Nucleus accumbens (tissue), 56 donors: ENCODE measurements at regions not wholly inside any gene's neighbourhood (a gene's known extent, or its start where the extent isn't known, plus 50 kb on each side); places are given as distances from the start of the nearest gene placed in this dataset.

Source experiments
- DNase-seq, 56 donors: peaks; one replicate each; lab custom pipeline; 2025; lab: John Stamatoyannopoulos, UW

- no peak for DNase-seq
Measured at GRCh38 chr7:125602441-125602840, 672.8 kb upstream of the POT1 start.

DNA sequence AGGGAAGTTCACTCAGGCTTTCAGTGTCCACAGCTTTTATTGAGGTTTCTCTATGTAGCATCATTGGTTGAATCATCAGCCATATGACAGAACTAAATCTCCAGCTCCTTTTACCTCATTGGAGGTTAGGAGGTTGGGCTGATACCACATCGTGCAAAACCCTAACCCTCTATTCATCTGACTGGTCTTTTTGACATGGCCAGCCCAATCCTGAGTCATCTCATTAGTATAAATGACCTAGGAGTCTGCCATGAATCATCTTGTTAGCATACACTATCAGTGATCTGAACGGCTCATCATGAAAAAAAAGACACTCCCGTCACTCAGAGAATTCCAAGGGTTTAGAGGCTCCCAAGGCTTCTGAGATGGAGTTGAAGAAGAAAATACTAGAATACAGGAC is 669.8 kb upstream of the POT1 start:
- no peak for DNase-seq

- DNase-seq: no peak
Measured at GRCh38 chr7:125592331-125592730, 662.7 kb upstream of the POT1 start.

- no peak for DNase-seq
Measured at GRCh38 chr7:125573126-125573525, 643.5 kb upstream of the POT1 start.

GRCh38 chr7:125572414-125572813 is 642.8 kb upstream of the POT1 start:
- no peak for DNase-seq

GRCh38 chr7:125568799-125569198 is 639.2 kb upstream of the POT1 start:
- no peak for DNase-seq

DNA sequence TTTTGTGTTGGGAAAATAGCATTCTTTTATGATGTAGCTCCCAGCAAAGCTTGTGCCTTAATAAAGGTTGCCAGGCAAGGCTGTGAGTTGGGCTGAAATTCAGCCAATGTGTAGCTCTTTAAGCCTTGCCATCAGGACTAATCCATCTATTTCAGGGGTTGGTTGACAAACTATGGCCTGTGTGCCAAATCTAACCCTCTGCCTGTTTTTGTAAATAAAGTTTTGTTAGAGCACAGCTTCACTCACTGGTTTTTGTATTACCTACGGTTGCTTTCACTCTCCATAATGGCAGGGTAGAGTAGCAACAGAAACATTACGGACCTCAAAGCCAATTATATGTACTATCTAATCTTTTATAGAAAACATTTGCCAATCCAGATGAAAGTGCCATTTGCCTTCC is 638.1 kb upstream of the POT1 start:
- no peak for DNase-seq

- no peak for DNase-seq
Measured at GRCh38 chr7:125563964-125564529, 634.4 kb upstream of the POT1 start.

- DNase-seq: no peak
Measured at GRCh38 chr7:125563557-125563956, 633.9 kb upstream of the POT1 start.

- no peak for DNase-seq
Measured at GRCh38 chr7:125561006-125561405, 631.4 kb upstream of the POT1 start.

GRCh38 chr7:125559921-125560320 is 630.3 kb upstream of the POT1 start:
- DNase-seq: no peak

GRCh38 chr7:125555916-125556315 is 626.3 kb upstream of the POT1 start:
- no peak for DNase-seq

DNA sequence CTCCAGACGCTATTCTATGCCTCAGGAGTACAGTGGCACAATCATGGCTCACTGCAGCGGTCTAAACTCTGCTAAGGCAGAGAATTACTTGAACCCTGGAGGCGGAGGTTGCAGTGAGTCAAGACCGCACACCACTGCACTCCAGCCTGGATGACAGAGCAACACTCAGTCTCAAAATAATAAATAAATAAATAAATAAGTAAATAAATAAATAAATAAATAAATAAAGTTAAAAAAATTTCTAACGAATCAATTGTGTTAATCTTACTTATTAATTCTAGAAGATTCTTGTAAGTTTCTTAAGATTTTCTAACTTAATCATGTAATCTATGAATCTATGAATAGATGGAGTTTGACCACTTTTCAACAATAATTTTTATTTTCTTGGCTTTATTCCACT is 621.4 kb upstream of the POT1 start:
- DNase-seq: no peak

DNA sequence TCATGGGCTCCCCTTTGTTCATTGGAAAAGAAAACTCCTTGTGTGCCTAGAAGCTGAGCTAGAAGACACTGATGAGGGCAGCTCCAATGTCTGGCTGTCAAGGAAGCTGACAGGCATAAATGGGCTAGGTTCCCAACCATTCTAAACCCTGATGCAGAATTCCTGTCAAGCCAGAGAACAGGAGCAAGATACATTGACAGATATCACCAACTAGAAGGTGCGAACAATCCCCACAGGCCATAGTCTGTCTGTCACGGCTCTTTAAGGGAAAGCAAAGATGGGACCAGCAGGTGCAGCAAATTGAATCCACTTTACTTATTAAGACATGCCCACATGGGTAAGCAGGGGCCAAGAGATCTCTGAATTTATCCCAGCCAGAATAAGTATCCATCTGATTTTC is 617.9 kb upstream of the POT1 start:
- DNase-seq: no peak

- no peak for DNase-seq
Measured at GRCh38 chr7:125530553-125530952, 600.9 kb upstream of the POT1 start.

DNA sequence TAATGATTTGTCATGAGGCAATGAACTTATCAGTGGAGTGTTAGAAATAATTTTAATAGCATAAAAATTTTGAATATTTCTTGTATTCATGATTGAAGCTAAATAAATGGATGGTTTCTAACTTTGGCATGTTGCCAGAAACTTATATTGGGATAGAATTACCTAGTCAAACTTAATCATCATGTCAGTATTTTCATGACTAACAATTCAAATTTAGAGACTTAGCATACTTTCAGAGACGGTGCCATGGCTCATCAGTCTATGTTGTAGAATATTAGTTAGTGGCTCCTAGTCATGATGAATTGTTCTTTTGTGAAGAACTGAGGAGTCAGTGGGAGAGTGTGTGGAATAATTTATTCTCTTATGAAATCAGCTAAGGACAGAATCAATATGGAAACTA is 599.6 kb upstream of the POT1 start:
- DNase-seq: peak in 2 of 56 donors; percentile 1

GRCh38 chr7:125526958-125527357 is 597.3 kb upstream of the POT1 start:
- DNase-seq: no peak

- no peak for DNase-seq
Measured at GRCh38 chr7:125526092-125526491, 596.5 kb upstream of the POT1 start.

DNA sequence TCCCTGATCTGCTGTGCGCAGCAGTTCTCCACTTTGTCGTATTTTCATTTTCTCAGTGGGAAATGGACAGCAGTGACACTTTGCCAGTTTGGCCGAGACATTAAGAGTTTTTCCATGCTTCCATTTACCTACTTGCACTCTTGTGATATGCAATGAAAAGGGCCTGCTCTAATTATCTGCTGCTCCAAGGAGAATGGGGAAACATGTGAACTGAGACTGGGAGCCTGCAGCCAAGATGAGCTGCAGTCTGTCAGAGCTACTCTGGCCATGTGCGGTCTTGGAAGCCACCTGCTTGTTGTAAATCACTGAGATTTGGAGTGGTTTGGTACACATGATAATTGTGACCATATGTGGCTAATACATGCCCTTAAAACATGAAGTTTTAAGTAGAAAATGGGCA is 586.6 kb upstream of the POT1 start:
- no peak for DNase-seq

DNA sequence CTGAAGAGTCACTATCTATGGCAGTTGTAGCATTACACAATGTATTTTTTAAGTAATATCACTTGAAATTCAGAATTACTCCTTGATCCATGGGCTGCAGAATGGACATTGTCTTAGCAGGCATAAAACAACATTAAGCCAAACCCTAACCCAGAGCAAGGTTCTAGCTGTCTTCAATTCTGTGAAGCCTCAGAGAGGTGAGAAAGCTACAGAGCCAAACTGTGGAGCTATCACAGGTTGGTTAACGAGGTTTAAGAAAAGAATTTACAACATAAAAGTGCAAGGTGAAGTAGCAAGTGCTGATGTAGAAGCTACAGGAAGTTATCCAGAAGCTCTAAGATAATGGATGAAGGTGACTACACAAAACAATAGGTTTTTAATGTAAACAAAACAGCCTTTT is 582.7 kb upstream of the POT1 start:
- no peak for DNase-seq

GRCh38 chr7:125511310-125511709 is 581.7 kb upstream of the POT1 start:
- DNase-seq: no peak

GRCh38 chr7:125506331-125506730 is 576.7 kb upstream of the POT1 start:
- no peak for DNase-seq

- no peak for DNase-seq
Measured at GRCh38 chr7:125504848-125505247, 575.2 kb upstream of the POT1 start.
